ENCODE measurements at regions not wholly inside any gene's neighbourhood (a gene's known extent, or its start where the extent isn't known, plus 50 kb on each side); places are given as distances from the start of the nearest gene placed in this dataset.

DNA sequence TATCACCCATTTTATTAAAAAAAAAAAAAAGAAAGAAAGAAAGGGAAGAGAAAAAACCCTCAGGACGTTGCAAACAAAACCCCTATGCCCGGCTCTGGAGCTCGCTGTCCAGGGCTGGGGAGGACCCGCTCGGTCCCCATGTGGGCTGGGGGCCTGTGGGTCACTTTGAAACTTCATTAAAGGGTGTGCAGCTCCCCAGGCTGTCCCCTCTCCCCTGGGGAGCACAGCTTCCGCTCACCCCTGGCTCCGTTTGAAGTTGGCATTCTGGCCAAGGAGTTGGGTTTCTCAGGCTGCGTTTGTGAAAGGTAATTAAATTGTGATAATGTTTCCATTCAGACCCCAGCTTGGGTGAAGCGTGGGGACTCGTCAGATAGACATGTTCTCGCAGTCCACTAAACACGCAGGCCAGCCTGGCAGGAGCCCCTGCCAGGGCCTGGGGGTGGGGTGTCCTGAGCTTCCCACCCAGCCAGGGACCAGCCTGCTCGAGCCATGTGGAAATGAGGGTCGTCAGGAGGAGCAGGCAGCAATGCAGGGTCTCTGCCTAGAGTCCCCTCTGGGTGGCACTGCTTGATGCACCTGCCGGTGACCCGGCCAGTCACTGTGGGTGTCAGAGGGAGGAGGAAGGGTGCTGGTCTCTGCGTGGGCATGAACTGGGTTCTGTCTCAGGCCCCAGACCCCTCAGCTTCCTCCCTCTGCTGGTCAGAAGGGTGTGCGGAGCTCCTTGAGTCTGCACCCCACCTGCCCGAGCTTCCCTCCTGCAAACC lies 166.2 kb downstream of the INHBB start (continued):
- TF ChIP-seq MAFF (IDR thresholded peaks at IDR 0.05; ENCODE audit: low read depth, low read length) = no peak
- TF ChIP-seq, protein P1, sequence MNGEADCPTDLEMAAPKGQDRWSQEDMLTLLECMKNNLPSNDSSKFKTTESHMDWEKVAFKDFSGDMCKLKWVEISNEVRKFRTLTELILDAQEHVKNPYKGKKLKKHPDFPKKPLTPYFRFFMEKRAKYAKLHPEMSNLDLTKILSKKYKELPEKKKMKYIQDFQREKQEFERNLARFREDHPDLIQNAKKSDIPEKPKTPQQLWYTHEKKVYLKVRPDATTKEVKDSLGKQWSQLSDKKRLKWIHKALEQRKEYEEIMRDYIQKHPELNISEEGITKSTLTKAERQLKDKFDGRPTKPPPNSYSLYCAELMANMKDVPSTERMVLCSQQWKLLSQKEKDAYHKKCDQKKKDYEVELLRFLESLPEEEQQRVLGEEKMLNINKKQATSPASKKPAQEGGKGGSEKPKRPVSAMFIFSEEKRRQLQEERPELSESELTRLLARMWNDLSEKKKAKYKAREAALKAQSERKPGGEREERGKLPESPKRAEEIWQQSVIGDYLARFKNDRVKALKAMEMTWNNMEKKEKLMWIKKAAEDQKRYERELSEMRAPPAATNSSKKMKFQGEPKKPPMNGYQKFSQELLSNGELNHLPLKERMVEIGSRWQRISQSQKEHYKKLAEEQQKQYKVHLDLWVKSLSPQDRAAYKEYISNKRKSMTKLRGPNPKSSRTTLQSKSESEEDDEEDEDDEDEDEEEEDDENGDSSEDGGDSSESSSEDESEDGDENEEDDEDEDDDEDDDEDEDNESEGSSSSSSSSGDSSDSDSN (CRISPR knock-in tag; IDR thresholded peaks at IDR 0.05) = no peak
- no peak for TF ChIP-seq TIGD3 (CRISPR knock-in tag; IDR thresholded peaks at IDR 0.05; ENCODE audit: borderline replicate concordance)
- TF ChIP-seq, protein P2, sequence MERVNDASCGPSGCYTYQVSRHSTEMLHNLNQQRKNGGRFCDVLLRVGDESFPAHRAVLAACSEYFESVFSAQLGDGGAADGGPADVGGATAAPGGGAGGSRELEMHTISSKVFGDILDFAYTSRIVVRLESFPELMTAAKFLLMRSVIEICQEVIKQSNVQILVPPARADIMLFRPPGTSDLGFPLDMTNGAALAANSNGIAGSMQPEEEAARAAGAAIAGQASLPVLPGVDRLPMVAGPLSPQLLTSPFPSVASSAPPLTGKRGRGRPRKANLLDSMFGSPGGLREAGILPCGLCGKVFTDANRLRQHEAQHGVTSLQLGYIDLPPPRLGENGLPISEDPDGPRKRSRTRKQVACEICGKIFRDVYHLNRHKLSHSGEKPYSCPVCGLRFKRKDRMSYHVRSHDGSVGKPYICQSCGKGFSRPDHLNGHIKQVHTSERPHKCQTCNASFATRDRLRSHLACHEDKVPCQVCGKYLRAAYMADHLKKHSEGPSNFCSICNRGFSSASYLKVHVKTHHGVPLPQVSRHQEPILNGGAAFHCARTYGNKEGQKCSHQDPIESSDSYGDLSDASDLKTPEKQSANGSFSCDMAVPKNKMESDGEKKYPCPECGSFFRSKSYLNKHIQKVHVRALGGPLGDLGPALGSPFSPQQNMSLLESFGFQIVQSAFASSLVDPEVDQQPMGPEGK (CRISPR knock-in tag; IDR thresholded peaks at IDR 0.05) = no peak
- TF ChIP-seq SMARCC2 (IDR thresholded peaks at IDR 0.05) = no peak
- no peak for TF ChIP-seq NCOA5 (CRISPR knock-in tag; IDR thresholded peaks at IDR 0.05)
- no peak for TF ChIP-seq FOXJ3 (CRISPR knock-in tag; IDR thresholded peaks at IDR 0.05; ENCODE audit: borderline replicate concordance)
- no peak for TF ChIP-seq ASH2L (IDR thresholded peaks at IDR 0.05; ENCODE audit: insufficient read length, low read depth, low read length)
- TF ChIP-seq ZNF124 (CRISPR knock-in tag; IDR thresholded peaks at IDR 0.05) = no peak
- TF ChIP-seq ZNF460 (CRISPR knock-in tag; IDR thresholded peaks at IDR 0.05; ENCODE audit: borderline replicate concordance) = no peak
- no peak for TF ChIP-seq ZNF180 (CRISPR knock-in tag; IDR thresholded peaks at IDR 0.05; ENCODE audit: borderline replicate concordance, low read depth)
- TF ChIP-seq ZFP62 (CRISPR knock-in tag; IDR thresholded peaks at IDR 0.05) = no peak
- TF ChIP-seq ZBTB42 (CRISPR knock-in tag; IDR thresholded peaks at IDR 0.05) = no peak
- TF ChIP-seq KAT2B (IDR thresholded peaks at IDR 0.05; ENCODE audit: borderline replicate concordance, low read depth, low read length) = no peak
- TF ChIP-seq MXD4 (CRISPR knock-in tag; IDR thresholded peaks at IDR 0.05) = no peak
- no peak for TF ChIP-seq MXD3 (CRISPR knock-in tag; IDR thresholded peaks at IDR 0.05)
- peak; percentile 34; the same call in 1 of the 2 replicates for TF ChIP-seq ZBTB7B (CRISPR knock-in tag; IDR thresholded peaks at IDR 0.05)
- no peak for TF ChIP-seq KLF11 (CRISPR knock-in tag; IDR thresholded peaks at IDR 0.05)
- no peak for TF ChIP-seq ATF4 (CRISPR knock-in tag; IDR thresholded peaks at IDR 0.05)
- no peak for TF ChIP-seq ZBTB38 (CRISPR knock-in tag; IDR thresholded peaks at IDR 0.05)
- no peak for TF ChIP-seq ZNF713 (CRISPR knock-in tag; IDR thresholded peaks at IDR 0.05)
- TF ChIP-seq, protein P3, sequence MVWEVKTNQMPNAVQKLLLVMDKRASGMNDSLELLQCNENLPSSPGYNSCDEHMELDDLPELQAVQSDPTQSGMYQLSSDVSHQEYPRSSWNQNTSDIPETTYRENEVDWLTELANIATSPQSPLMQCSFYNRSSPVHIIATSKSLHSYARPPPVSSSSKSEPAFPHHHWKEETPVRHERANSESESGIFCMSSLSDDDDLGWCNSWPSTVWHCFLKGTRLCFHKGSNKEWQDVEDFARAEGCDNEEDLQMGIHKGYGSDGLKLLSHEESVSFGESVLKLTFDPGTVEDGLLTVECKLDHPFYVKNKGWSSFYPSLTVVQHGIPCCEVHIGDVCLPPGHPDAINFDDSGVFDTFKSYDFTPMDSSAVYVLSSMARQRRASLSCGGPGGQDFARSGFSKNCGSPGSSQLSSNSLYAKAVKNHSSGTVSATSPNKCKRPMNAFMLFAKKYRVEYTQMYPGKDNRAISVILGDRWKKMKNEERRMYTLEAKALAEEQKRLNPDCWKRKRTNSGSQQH (CRISPR knock-in tag; IDR thresholded peaks at IDR 0.05; ENCODE audit: low read depth) = no peak
